Heart left ventricle (tissue), 13 donors: ENCODE measurements at regions not wholly inside any gene's neighbourhood (a gene's known extent, or its start where the extent isn't known, plus 50 kb on each side); places are given as distances from the start of the nearest gene placed in this dataset.

Source experiments
- POLR2A ChIP-seq, 2 donors: fragments of 450-650 bp; IDR thresholded peaks; one replicate each; pipeline ENCODE4 v1.6.1; 2017; ENCODE audit warnings: antibody characterized with exemption in 2 of 2, mild to moderate bottlenecking in 2 of 2, moderate library complexity in 2 of 2
- TF ChIP-seq, protein P1 (sequence below), 12 donors: fragments of 200-600 bp; sonication (generic) in 4 of 12; IDR thresholded peaks; one replicate each; pipeline versions ENCODE4 v1.5.0 to v1.8.0; 2018 to 2022; ENCODE audit warnings: antibody characterized with exemption in 12 of 12, mild to moderate bottlenecking in 5 of 12
- donor health status: ischemic (EF 13 %, LVEDD 7.1; RV severe dilation, severe dysfunction).
- donor health status: DM: no; HTN: yes; CAD: no.
- donor health status: DM: no; HTN: no; CAD: no.
- donor health status: ischemic (EF 25% LVEDD 6.9; RV normal size, moderate dysfunction).
- donor health status: ischemic (EF 25% LVEDD 5.7; RV mildly dilated, moderate dysfunction).
- donor health status: ischemic (EF 35%, LVEDD 5.7; RV mildly dilated, moderate dysfunction).
- donor health status: nonischemic (EF 11% LVEDD 7.7; RV severe dilation, severe dysfunction).
- donor health status: DM: yes; HTN: yes; CAD: no.
- donor health status: PGD.
- donor health status: ischemic (EF 29% LVEDD 5.4; RV normal size, mild dysfunction).
- donor health status: nonischemic (EF 23%, LVEDD 6.1; RV moderate dilation, normal function).

GRCh38 chr13:48818495-48819356 lies 157.0 kb upstream of the FNDC3A start:
- TF ChIP-seq, protein P1, sequence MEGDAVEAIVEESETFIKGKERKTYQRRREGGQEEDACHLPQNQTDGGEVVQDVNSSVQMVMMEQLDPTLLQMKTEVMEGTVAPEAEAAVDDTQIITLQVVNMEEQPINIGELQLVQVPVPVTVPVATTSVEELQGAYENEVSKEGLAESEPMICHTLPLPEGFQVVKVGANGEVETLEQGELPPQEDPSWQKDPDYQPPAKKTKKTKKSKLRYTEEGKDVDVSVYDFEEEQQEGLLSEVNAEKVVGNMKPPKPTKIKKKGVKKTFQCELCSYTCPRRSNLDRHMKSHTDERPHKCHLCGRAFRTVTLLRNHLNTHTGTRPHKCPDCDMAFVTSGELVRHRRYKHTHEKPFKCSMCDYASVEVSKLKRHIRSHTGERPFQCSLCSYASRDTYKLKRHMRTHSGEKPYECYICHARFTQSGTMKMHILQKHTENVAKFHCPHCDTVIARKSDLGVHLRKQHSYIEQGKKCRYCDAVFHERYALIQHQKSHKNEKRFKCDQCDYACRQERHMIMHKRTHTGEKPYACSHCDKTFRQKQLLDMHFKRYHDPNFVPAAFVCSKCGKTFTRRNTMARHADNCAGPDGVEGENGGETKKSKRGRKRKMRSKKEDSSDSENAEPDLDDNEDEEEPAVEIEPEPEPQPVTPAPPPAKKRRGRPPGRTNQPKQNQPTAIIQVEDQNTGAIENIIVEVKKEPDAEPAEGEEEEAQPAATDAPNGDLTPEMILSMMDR (IDR thresholded peaks at IDR 0.05): no peak
- TF ChIP-seq POLR2A (IDR thresholded peaks at IDR 0.05): no peak
